CD4-positive, alpha-beta T cell (primary cell): ENCODE measurements at regions not wholly inside any gene's neighbourhood (a gene's known extent, or its start where the extent isn't known, plus 50 kb on each side); places are given as distances from the start of the nearest gene placed in this dataset.

Experiments used
- ATAC-seq: fragments of 200-7000 bp; cut with Tn5 transposase; one replicate; pipeline ENCODE4 v1.10.0; 2022; ENCODE audit warnings: mild to moderate bottlenecking; ENCODE audit not compliant: poor library complexity
- CTCF ChIA-PET: fragments of 350-600 bp; sonication (Branson Sonifier 250); formaldehyde crosslinking; loops from one replicate; lab custom pipeline; 2021; ENCODE audit warnings: antibody characterized with exemption, inconsistent platforms; lab: Charles Lee
- POLR2A ChIA-PET: fragments of 350-600 bp; sonication (Branson Sonifier 250); formaldehyde crosslinking; loops from one replicate; lab custom pipeline; 2021; ENCODE audit warnings: antibody characterized with exemption, inconsistent platforms; lab: Charles Lee
- DNase-seq, 14 experiments: peaks; one replicate each; pipeline ENCODE4 v3.0.0-alpha.2; 2013 to 2020; ENCODE audit warnings: mixed read lengths in 2 of 14
- H3K27ac ChIP-seq, 2 donors: one replicate each; pipeline versions ENCODE4 v1.5.1 to v1.7.0; 2013; ENCODE audit warnings: low read length in 2 of 2, low read depth in 1 of 2, mild to moderate bottlenecking in 1 of 2
- H3K27me3 ChIP-seq, 2 experiments: 1 replicate in 1 of 2; 2 replicates in 1 of 2; pipeline versions ENCODE4 v1.6.1 to v1.7.0; 2013; ENCODE audit warnings: low read length in 2 of 2, control low read depth in 1 of 2, mild to moderate bottlenecking in 1 of 2, moderate library complexity in 1 of 2; ENCODE audit not compliant: insufficient read depth in 2 of 2, control insufficient read depth in 1 of 2
- H3K36me3 ChIP-seq: one replicate; pipeline ENCODE4 v1.6.1; 2013; ENCODE audit warnings: low read length, control low read depth; ENCODE audit not compliant: insufficient read depth
- H3K4me1 ChIP-seq: one replicate; pipeline ENCODE4 v1.6.1; 2013; ENCODE audit warnings: low read length, control low read depth; ENCODE audit not compliant: insufficient read depth
- H3K4me3 ChIP-seq: one replicate; pipeline ENCODE4 v1.5.1; 2013; ENCODE audit warnings: mild to moderate bottlenecking, low read length, moderate library complexity
- H3K9me3 ChIP-seq, 2 experiments: 1 replicate in 1 of 2; 2 replicates in 1 of 2; pipeline versions ENCODE4 v1.6.1 to v1.7.0; 2013; ENCODE audit warnings: low read length in 2 of 2, mild to moderate bottlenecking in 2 of 2, control low read depth in 1 of 2, moderate library complexity in 1 of 2; ENCODE audit not compliant: control insufficient read depth in 1 of 2, insufficient read depth in 1 of 2
- H3K27ac Mint-ChIP-seq: one replicate; pipeline ENCODE4 v1.8.0; 2020; ENCODE audit warnings: mixed read lengths
- H3K27me3 Mint-ChIP-seq: one replicate; pipeline ENCODE4 v1.8.0; 2021; ENCODE audit warnings: mixed read lengths
- H3K36me3 Mint-ChIP-seq: one replicate; pipeline ENCODE4 v1.8.0; 2021; ENCODE audit warnings: low read depth, mixed read lengths
- H3K4me1 Mint-ChIP-seq: one replicate; pipeline ENCODE4 v1.8.0; 2021; ENCODE audit warnings: low read depth, mixed read lengths
- H3K4me3 Mint-ChIP-seq: one replicate; pipeline ENCODE4 v1.8.0; 2020; ENCODE audit warnings: mild to moderate bottlenecking, mixed read lengths
- H3K9me3 Mint-ChIP-seq: one replicate; pipeline ENCODE4 v1.8.0; 2020; ENCODE audit warnings: mixed read lengths
- intact Hi-C, 2 experiments: fragments of 100-400 bp; cut with DNase I in 1 of 2; cut with micrococcal nuclease in 1 of 2; formaldehyde crosslinking; loops; one replicate each; pipeline versions ENCODE4 v1.15.1 to v1.9.0; 2023 to 2025; cut with DNase I, micrococcal nuclease
- TF ChIP-seq, protein P1 (sequence below): fragments of 200-600 bp; IDR thresholded peaks from one replicate; pipeline ENCODE4 v1.8.0; 2022; ENCODE audit warnings: antibody characterized with exemption, mild to moderate bottlenecking

DNA sequence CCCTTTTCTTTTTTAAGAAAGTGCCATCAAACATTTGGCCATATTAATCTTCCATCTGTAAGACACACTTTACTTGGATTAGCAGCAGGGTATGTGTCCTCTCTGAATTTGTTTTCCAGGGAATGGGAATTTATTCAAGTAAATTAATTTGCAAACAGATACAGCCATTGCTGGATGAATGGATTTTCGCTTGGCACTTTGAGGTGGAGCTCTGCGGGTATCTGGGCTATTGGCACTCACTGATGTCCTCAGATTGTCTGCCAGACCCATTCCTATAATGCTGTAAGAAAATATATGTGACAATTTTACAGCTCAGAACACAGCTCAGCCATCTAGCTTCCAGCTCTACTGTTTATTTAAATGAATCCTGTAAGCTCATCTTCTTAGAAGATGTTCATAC is 201.2 kb upstream of the CDH20 start:
- Mint-ChIP-seq H3K27me3 (no peaks in the 10 kb centered on the region), H3K4me3 (no peak overlapping the region), H3K9me3 (no peaks in the 10 kb centered on the region), H3K36me3 (no peaks in the 10 kb centered on the region), H3K4me1 (no peaks in the 10 kb centered on the region), H3K27ac (no peak overlapping the region)
- POLR2A ChIA-PET, result no interaction called here
- Histone ChIP-seq H3K27me3 (no peaks in the 10 kb centered on the region), H3K27ac (no peak overlapping the region), H3K36me3 (no peaks in the 10 kb centered on the region), H3K4me1 (no peaks in the 10 kb centered on the region), H3K4me3 (no peak overlapping the region), H3K9me3 (no peaks in the 10 kb centered on the region)
- TF ChIP-seq, protein P1, sequence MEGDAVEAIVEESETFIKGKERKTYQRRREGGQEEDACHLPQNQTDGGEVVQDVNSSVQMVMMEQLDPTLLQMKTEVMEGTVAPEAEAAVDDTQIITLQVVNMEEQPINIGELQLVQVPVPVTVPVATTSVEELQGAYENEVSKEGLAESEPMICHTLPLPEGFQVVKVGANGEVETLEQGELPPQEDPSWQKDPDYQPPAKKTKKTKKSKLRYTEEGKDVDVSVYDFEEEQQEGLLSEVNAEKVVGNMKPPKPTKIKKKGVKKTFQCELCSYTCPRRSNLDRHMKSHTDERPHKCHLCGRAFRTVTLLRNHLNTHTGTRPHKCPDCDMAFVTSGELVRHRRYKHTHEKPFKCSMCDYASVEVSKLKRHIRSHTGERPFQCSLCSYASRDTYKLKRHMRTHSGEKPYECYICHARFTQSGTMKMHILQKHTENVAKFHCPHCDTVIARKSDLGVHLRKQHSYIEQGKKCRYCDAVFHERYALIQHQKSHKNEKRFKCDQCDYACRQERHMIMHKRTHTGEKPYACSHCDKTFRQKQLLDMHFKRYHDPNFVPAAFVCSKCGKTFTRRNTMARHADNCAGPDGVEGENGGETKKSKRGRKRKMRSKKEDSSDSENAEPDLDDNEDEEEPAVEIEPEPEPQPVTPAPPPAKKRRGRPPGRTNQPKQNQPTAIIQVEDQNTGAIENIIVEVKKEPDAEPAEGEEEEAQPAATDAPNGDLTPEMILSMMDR, result no peak
- intact Hi-C loops, result no loop called here
- CTCF ChIA-PET, result no interaction called here
- DNase-seq (no peak), ATAC-seq (no peak)

DNA sequence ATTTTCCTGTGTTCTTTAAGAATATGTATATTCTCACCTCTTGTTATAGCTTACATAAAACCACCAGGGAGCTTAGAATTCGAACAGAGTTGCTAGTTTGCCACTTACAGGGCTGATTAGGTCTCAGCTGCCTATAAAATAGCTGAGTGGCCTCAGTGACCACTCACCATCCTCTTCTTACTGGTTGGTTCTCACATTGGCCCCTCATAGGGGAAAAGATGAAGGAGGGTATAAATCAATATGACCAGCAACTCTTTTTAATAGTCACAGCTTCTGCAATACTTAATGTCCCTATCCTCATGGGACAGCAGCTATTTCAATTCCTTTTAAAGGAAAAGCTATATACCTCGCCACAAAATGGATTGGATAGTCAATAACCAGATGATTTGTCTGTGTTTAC is 199.4 kb upstream of the CDH20 start:
- no peaks in the 10 kb centered on the region for H3K4me1 ChIP-seq
- CTCF ChIA-PET, result no interaction called here
- Mint-ChIP-seq H3K4me1 (no peaks in the 10 kb centered on the region), H3K4me3 (no peak overlapping the region), H3K36me3 (no peaks in the 10 kb centered on the region), H3K9me3 (no peaks in the 10 kb centered on the region), H3K27ac (no peak overlapping the region), H3K27me3 (no peaks in the 10 kb centered on the region)
- no peak for DNase-seq
- intact Hi-C loops, result no loop called here
- no peak for ATAC-seq
- H3K4me3 ChIP-seq, result no peak overlapping the region
- TF ChIP-seq, protein P1, result no peak
- H3K27me3 ChIP-seq, result no peaks in the 10 kb centered on the region
- no peaks in the 10 kb centered on the region for H3K9me3 ChIP-seq
- H3K27ac ChIP-seq, result no peak overlapping the region
- POLR2A ChIA-PET, result no interaction called here
- no peaks in the 10 kb centered on the region for H3K36me3 ChIP-seq

- intact Hi-C loops, result no loop called here
Observed at GRCh38 chr18:61136711-61137251, 196.4 kb upstream of the CDH20 start.

More at GRCh38 chr18:61136711-61137251, 196.4 kb upstream of the CDH20 start:
- Histone ChIP-seq H3K4me1 (no peaks in the 10 kb centered on the region), H3K36me3 (no peaks in the 10 kb centered on the region), H3K9me3 (no peaks in the 10 kb centered on the region), H3K27me3 (no peaks in the 10 kb centered on the region), H3K4me3 (no peak overlapping the region), H3K27ac (no peak overlapping the region)
- DNase-seq (no peak), ATAC-seq (no peak)
- CTCF ChIA-PET, result no interaction called here
- POLR2A ChIA-PET, result no interaction called here
- no peak overlapping the region for H3K27ac Mint-ChIP-seq
- H3K9me3 Mint-ChIP-seq, result no peaks in the 10 kb centered on the region
- H3K4me1 Mint-ChIP-seq, result no peaks in the 10 kb centered on the region
- no peaks in the 10 kb centered on the region for H3K36me3 Mint-ChIP-seq
- H3K27me3 Mint-ChIP-seq, result no peaks in the 10 kb centered on the region
- no peak overlapping the region for H3K4me3 Mint-ChIP-seq
- TF ChIP-seq, protein P1, result no peak
